Stomach (tissue), 4 donors: ENCODE measurements at regions not wholly inside any gene's neighbourhood (a gene's known extent, or its start where the extent isn't known, plus 50 kb on each side); places are given as distances from the start of the nearest gene placed in this dataset.

ENCODE experiments used
- EP300 ChIP-seq: sonication (generic); formaldehyde crosslinking; IDR thresholded peaks from one replicate; pipeline ENCODE4 v1.6.1; 2017; ENCODE audit warnings: antibody characterized with exemption
- POLR2A ChIP-seq, 4 donors: fragments of 450-650 bp; IDR thresholded peaks; one replicate each; pipeline ENCODE4 v1.6.1; 2016; ENCODE audit warnings: antibody characterized with exemption in 4 of 4, control low read depth in 2 of 4, mild to moderate bottlenecking in 1 of 4, moderate library complexity in 1 of 4

DNA sequence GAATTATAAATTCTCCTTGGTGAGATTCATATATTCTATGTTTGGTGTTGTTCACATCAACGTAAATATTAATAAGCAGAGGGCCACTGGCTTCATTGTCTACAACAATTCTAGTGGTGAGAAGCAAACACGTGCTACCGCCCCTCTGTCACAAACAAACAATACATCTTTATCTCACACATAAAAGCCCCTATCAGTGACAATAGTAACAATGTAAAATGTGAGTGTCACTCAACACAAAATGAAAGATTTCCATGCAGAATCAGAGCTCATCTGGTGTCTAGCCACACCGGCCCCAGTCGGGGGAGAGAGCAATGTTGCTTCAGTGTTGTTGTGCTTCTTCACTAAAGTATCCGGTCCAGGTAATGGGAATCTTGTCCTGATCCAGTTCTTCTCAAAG lies 932.6 kb downstream of the SOCS6 start:
- TF ChIP-seq POLR2A (IDR thresholded peaks at IDR 0.05) (no peak), EP300 (no peak)
